WTC11 (cell line): ENCODE measurements at regions not wholly inside any gene's neighbourhood (a gene's known extent, or its start where the extent isn't known, plus 50 kb on each side); places are given as distances from the start of the nearest gene placed in this dataset.

Experiments
- ATAC-seq: fragments of 200-7000 bp; cut with Tn5 transposase; 2 replicates; pipeline ENCODE4 v1.10.0; 2021; ENCODE audit warnings: mild to moderate bottlenecking, moderate library complexity
- CTCF ChIA-PET: fragments of 300-600 bp; sonication (Branson Sonifier 250); formaldehyde crosslinking; loops from one replicate; lab custom pipeline; 2021; ENCODE audit warnings: antibody characterized with exemption; lab: Charles Lee
- POLR2A ChIA-PET: fragments of 350-600 bp; sonication (Branson Sonifier 250); formaldehyde crosslinking; loops from one replicate; lab custom pipeline; 2021; ENCODE audit warnings: antibody characterized with exemption; lab: Charles Lee
- DNase-seq: peaks from one replicate; pipeline ENCODE4 v3.0.0; 2021; ENCODE audit warnings: low spot score
- H3K27ac Mint-ChIP-seq: 2 replicates; pipeline ENCODE4 v1.8.0; 2021; ENCODE audit warnings: mixed read lengths
- H3K27me3 Mint-ChIP-seq: 2 replicates; pipeline ENCODE4 v1.8.0; 2021; ENCODE audit warnings: low read depth, mild to moderate bottlenecking, moderate library complexity, mixed read lengths
- H3K36me3 Mint-ChIP-seq: 2 replicates; pipeline ENCODE4 v1.8.0; 2021; ENCODE audit warnings: mixed read lengths
- H3K4me1 Mint-ChIP-seq: 2 replicates; pipeline ENCODE4 v1.8.0; 2022; ENCODE audit warnings: mixed read lengths
- H3K4me3 Mint-ChIP-seq: 2 replicates; pipeline ENCODE4 v1.8.0; 2021; ENCODE audit warnings: mild to moderate bottlenecking, moderate library complexity, mixed read lengths
- H3K9me3 Mint-ChIP-seq: 2 replicates; pipeline ENCODE4 v1.8.0; 2021; ENCODE audit warnings: mixed read lengths
- ATF6 ChIP-seq: sonication (generic); formaldehyde crosslinking; IDR thresholded peaks from 2 replicates; pipeline ENCODE4 v1.8.1; 2023; ENCODE audit warnings: mild to moderate bottlenecking, missing genetic modification reagents
- E2F1 ChIP-seq: sonication (generic); formaldehyde crosslinking; IDR thresholded peaks from 2 replicates; pipeline ENCODE4 v1.8.0; 2022; ENCODE audit warnings: mild to moderate bottlenecking, missing genetic modification reagents
- FOXJ3 ChIP-seq: sonication (generic); formaldehyde crosslinking; IDR thresholded peaks from 2 replicates; pipeline ENCODE4 v1.9.0; 2021; ENCODE audit warnings: missing genetic modification reagents, mild to moderate bottlenecking, borderline replicate concordance
- FOXP4 ChIP-seq: sonication (generic); formaldehyde crosslinking; IDR thresholded peaks from 2 replicates; pipeline ENCODE4 v1.8.0; 2022; ENCODE audit warnings: mild to moderate bottlenecking, missing genetic modification reagents
- HMGA2 ChIP-seq: fragments of 250-450 bp; sonication (Bioruptor Pico); IDR thresholded peaks from 2 replicates; pipeline ENCODE4 v1.4.0; 2021; ENCODE audit warnings: mild to moderate bottlenecking, moderate library complexity
- NFYB ChIP-seq: sonication (generic); formaldehyde crosslinking; conservative IDR thresholded peaks from 2 replicates; pipeline ENCODE4 v1.8.0; 2022; ENCODE audit warnings: low read depth, missing genetic modification reagents
- NR2C2 ChIP-seq: sonication (generic); formaldehyde crosslinking; IDR thresholded peaks from 2 replicates; pipeline ENCODE4 v1.8.0; 2022; ENCODE audit warnings: mild to moderate bottlenecking, missing genetic modification reagents
- PRDM15 ChIP-seq: sonication (generic); formaldehyde crosslinking; IDR thresholded peaks from 2 replicates; pipeline ENCODE4 v1.8.0; 2022; ENCODE audit warnings: missing genetic modification reagents
- PRRX2 ChIP-seq: fragments of 250-450 bp; sonication (Bioruptor Pico); IDR thresholded peaks from 2 replicates; pipeline ENCODE4 v1.8.0; 2021; ENCODE audit warnings: mild to moderate bottlenecking
- SMAD3 ChIP-seq: sonication (generic); formaldehyde crosslinking; IDR thresholded peaks from 2 replicates; pipeline ENCODE4 v1.8.0; 2022; ENCODE audit warnings: missing genetic modification reagents, mild to moderate bottlenecking, borderline replicate concordance
- SMAD4 ChIP-seq: sonication (generic); formaldehyde crosslinking; IDR thresholded peaks from 2 replicates; pipeline ENCODE4 v1.8.0; 2022; ENCODE audit warnings: mild to moderate bottlenecking, missing genetic modification reagents
- SOX15 ChIP-seq: fragments of 250-450 bp; sonication (Bioruptor Pico); IDR thresholded peaks from 2 replicates; pipeline ENCODE4 v1.9.0; 2021; ENCODE audit warnings: mild to moderate bottlenecking
- TP53 ChIP-seq: sonication (generic); formaldehyde crosslinking; IDR thresholded peaks from 2 replicates; pipeline ENCODE4 v1.8.1; 2023; ENCODE audit warnings: mild to moderate bottlenecking, missing genetic modification reagents
- USF1 ChIP-seq: sonication (generic); formaldehyde crosslinking; IDR thresholded peaks from 2 replicates; pipeline ENCODE4 v1.8.0; 2022; ENCODE audit warnings: mild to moderate bottlenecking, missing genetic modification reagents
- USF2 ChIP-seq: sonication (generic); formaldehyde crosslinking; IDR thresholded peaks from 2 replicates; pipeline ENCODE4 v1.8.1; 2023; ENCODE audit warnings: mild to moderate bottlenecking, missing genetic modification reagents, moderate library complexity
- ZNF138 ChIP-seq: sonication (generic); formaldehyde crosslinking; conservative IDR thresholded peaks from 2 replicates; pipeline ENCODE4 v1.8.1; 2022; ENCODE audit warnings: mild to moderate bottlenecking, moderate library complexity, missing genetic modification reagents
- ZNF281 ChIP-seq: sonication (generic); formaldehyde crosslinking; IDR thresholded peaks from 2 replicates; pipeline ENCODE4 v1.8.0; 2023; ENCODE audit warnings: mild to moderate bottlenecking, missing genetic modification reagents
- ZNF532 ChIP-seq: fragments of 250-450 bp; sonication (Bioruptor Pico); IDR thresholded peaks from 2 replicates; pipeline ENCODE4 v1.9.0; 2021; ENCODE audit warnings: mild to moderate bottlenecking, borderline replicate concordance
- TF ChIP-seq, protein P1 (sequence below): fragments of 250-450 bp; sonication (Bioruptor Pico); IDR thresholded peaks from 2 replicates; pipeline ENCODE4 v1.9.0; 2021; ENCODE audit warnings: moderate library complexity, mild to moderate bottlenecking, inconsistent platforms, borderline replicate concordance

DNA sequence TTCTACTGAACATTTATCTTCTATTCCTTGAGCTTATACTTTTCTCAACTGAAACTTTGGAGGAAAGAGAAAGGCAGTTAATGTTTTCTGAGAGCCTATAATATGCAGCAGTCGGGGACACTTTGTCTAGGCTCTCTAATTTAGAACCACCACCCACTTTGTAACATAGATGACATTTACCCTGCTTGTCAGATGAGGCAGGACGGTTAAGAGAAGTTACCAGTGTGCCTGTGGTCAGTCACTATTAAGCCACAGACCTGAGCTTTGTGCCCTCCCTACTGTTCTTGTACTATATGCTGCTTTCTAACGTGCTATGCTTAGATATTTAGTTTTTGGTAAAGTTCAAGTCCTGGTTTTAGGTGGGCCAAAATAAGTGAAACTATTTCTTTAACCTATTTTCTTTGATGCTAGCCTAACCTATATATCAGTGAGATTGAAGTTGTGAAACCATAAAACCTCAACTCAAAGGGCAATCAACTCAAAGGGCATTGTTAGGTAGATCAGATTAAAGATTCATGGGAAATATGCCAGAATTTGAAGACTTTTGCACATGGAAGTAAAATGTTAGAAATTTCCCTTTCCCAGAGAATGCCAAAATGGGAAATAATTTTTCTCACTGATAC is 156.5 kb upstream of the AGR3 start:
- TF ChIP-seq E2F1 (no peak), SMAD4 (CRISPR knock-in tag) (no peak), ZNF138 (CRISPR knock-in tag) (no peak), NR2C2 (CRISPR knock-in tag) (no peak), NFYB (CRISPR knock-in tag) (no peak), FOXJ3 (CRISPR knock-in tag) (no peak), PRDM15 (CRISPR knock-in tag) (no peak), PRRX2 (CRISPR knock-in tag) (no peak), SOX15 (CRISPR knock-in tag) (no peak), ZNF281 (CRISPR knock-in tag) (no peak), SMAD3 (CRISPR knock-in tag) (no peak), USF2 (CRISPR knock-in tag) (no peak), ATF6 (CRISPR knock-in tag) (no peak), FOXP4 (CRISPR knock-in tag) (no peak), USF1 (CRISPR knock-in tag) (no peak), HMGA2 (CRISPR knock-in tag) (no peak), ZNF532 (no peak), TP53 (no peak)
- TF ChIP-seq, protein P1, sequence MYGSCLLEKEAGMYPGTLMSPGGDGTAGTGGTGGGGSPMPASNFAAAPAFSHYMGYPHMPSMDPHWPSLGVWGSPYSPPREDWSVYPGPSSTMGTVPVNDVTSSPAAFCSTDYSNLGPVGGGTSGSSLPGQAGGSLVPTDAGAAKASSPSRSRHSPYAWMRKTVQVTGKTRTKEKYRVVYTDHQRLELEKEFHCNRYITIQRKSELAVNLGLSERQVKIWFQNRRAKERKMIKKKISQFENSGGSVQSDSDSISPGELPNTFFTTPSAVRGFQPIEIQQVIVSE (CRISPR knock-in tag), result no peak
- no peak overlapping the region for H3K27ac Mint-ChIP-seq
- no peak for DNase-seq
- no peaks in the 10 kb centered on the region for H3K9me3 Mint-ChIP-seq
- POLR2A ChIA-PET, result no interaction called here
- no peaks in the 10 kb centered on the region for H3K36me3 Mint-ChIP-seq
- H3K27me3 Mint-ChIP-seq, result no peaks in the 10 kb centered on the region
- H3K4me3 Mint-ChIP-seq, result no peak overlapping the region
- CTCF ChIA-PET, result no interaction called here
- no peak for ATAC-seq
- H3K4me1 Mint-ChIP-seq, result peaks cover 9% of the 10 kb centered on the region
